H4 (cell line): ENCODE measurements at regions not wholly inside any gene's neighbourhood (a gene's known extent, or its start where the extent isn't known, plus 50 kb on each side); places are given as distances from the start of the nearest gene placed in this dataset.
A peak's percentile ranks its signal among the peaks of the same experiment; 100 is the strongest.
"Not testable (repeated sequence)": the region's sequence is repeated elsewhere in the genome, so short reads cannot be mapped to it uniquely, and the experiment has no call there.

Experiments used
- DNase-seq: peaks from one replicate; pipeline ENCODE4 v3.0.0-alpha.2; 2015; ENCODE audit warnings: low spot score

- DNase-seq: peak; percentile 1
Observed at GRCh38 chr14:105888784-105889665, 362.6 kb downstream of the TMEM121 start.

- DNase-seq: peak; percentile 1
Observed at GRCh38 chr14:105889666-105890473, 363.5 kb downstream of the TMEM121 start.

GRCh38 chr14:105890474-105891220 is 364.3 kb downstream of the TMEM121 start:
- DNase-seq: peak; percentile 0

- peak; percentile 0 for DNase-seq
Observed at GRCh38 chr14:105891221-105891602, 364.8 kb downstream of the TMEM121 start.

GRCh38 chr14:105891631-105892452 is 365.5 kb downstream of the TMEM121 start:
- peak; percentile 0 for DNase-seq

- peak; percentile 0 for DNase-seq
Observed at GRCh38 chr14:105892453-105893441, 366.4 kb downstream of the TMEM121 start.

GRCh38 chr14:105893686-105894085 is 367.3 kb downstream of the TMEM121 start:
- DNase-seq: not testable (repeated sequence)

GRCh38 chr14:105894125-105894977 is 368.0 kb downstream of the TMEM121 start:
- peak; percentile 1 for DNase-seq

- peak; percentile 0 for DNase-seq
Observed at GRCh38 chr14:105894978-105895881, 368.8 kb downstream of the TMEM121 start.

- DNase-seq: peak; percentile 0
Observed at GRCh38 chr14:105896206-105896605, 369.8 kb downstream of the TMEM121 start.

- not testable (repeated sequence) for DNase-seq
Observed at GRCh38 chr14:105896961-105897724, 370.8 kb downstream of the TMEM121 start.

- DNase-seq: peak; percentile 0
Observed at GRCh38 chr14:105897725-105898113, 371.3 kb downstream of the TMEM121 start.

GRCh38 chr14:105898482-105899010 is 372.2 kb downstream of the TMEM121 start:
- no peak for DNase-seq

GRCh38 chr14:105899071-105899641 is 372.8 kb downstream of the TMEM121 start:
- peak; percentile 1 for DNase-seq

GRCh38 chr14:105899657-105900397 is 373.4 kb downstream of the TMEM121 start:
- DNase-seq: peak; percentile 1
